ENCODE measurements at regions not wholly inside any gene's neighbourhood (a gene's known extent, or its start where the extent isn't known, plus 50 kb on each side); places are given as distances from the start of the nearest gene placed in this dataset.

- TF ChIP-seq, protein P1, sequence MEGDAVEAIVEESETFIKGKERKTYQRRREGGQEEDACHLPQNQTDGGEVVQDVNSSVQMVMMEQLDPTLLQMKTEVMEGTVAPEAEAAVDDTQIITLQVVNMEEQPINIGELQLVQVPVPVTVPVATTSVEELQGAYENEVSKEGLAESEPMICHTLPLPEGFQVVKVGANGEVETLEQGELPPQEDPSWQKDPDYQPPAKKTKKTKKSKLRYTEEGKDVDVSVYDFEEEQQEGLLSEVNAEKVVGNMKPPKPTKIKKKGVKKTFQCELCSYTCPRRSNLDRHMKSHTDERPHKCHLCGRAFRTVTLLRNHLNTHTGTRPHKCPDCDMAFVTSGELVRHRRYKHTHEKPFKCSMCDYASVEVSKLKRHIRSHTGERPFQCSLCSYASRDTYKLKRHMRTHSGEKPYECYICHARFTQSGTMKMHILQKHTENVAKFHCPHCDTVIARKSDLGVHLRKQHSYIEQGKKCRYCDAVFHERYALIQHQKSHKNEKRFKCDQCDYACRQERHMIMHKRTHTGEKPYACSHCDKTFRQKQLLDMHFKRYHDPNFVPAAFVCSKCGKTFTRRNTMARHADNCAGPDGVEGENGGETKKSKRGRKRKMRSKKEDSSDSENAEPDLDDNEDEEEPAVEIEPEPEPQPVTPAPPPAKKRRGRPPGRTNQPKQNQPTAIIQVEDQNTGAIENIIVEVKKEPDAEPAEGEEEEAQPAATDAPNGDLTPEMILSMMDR (IDR thresholded peaks at IDR 0.05), result no peak
- TF ChIP-seq POLR2AphosphoS5 (IDR thresholded peaks at IDR 0.05) (no peak), EP300 (IDR thresholded peaks at IDR 0.05) (no peak), POLR2A (IDR thresholded peaks at IDR 0.05) (no peak)
These were observed 1188.3 kb upstream of the SORCS1 start for GRCh38 chr10:108352771-108353170.

Measured in upper lobe of left lung (tissue), 4 donors.